ENCODE measurements at regions not wholly inside any gene's neighbourhood (a gene's known extent, or its start where the extent isn't known, plus 50 kb on each side); places are given as distances from the start of the nearest gene placed in this dataset.

DNA sequence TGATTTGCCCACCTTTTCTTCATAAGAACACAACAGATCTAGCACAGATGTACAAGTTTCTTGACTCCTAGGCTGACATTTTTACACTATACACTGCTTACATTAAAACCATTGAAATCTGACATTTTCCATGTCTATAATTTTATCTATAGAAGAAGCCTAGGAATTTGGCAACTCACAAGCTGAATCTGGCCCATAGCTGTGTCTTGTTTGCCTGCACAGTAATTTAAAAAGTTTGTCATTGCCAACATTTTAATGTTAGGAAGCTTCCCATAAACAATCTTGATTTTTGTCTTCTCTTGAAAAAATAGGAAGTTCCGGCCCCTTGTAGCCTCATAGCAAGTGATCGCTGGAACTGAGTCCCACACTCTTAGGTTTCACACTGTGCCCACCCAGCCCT, 394.6 kb upstream of the AZI2 start:
- DNase-seq, result no peak

DNA sequence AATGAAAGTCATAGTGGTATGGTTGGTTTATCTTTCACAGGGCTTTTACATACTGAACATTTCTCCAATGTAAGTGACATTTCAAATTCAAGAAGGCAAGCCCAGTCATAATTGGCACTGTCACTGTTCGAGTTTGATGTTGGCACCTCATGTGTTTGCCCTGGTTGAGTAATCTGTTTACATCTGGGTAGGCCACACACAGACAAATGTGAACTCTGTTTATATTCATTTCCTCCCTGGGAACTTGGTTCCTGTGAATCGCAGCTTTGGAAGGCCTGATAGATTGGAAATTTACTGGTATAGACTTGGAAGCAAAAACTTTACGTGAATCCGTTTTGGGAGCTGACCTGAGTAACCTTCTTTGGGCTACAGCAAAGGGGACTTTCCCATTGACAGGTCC, 395.2 kb upstream of the AZI2 start:
- DNase-seq, result no peak

DNA sequence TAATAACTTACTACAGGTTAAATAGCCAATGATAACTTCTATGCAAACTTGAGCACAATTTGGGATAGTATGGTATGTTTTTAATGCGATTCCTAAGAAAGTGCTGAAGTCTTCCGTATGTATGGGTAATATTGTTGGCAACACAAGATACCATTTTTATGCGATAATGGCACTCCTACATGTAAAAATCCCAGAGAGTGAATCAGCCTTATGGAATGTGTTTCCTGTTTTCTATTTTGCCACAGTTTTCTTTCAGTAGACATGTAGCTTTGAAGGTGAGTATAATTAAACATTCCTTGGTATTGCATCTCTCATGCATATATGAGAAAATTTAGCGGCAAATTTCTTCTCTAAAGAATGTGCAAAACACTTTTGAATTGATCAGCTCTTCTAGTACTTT, 396.8 kb upstream of the AZI2 start:
- no peak for DNase-seq

DNA sequence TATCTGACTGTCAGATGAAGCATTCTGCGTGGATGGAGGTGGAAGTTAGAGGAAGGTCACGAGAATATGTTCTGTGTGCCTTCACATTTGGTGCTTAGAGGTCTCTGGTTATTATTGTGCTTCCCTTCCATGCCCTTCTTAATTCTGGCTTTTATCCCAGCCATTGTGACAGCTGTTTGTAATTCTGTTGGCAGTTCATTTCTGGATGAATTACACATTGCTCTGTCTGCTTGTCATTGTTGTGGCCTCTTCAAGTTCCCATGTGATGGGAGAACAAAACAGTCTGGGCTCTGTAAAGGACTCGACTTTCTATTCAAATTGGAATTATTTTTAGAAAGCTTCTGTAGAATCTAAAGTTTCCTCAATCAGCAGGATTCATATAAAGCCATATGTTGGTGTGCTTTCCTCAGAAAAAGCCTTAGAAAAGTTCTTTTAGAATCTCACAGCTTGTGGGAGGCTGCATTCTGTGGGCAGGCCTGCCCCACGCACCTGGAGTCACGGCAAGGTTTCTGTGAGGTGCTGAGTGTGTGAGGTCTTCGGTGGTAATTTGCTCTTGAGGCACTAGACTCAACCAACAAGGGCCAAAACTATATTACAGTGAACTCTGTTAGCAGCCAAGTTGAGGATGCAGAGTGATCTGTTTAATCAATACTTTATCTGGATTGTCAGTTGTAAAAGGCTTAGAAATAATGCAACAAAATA, 397.4 kb upstream of the AZI2 start:
- no peak for DNase-seq

DNA sequence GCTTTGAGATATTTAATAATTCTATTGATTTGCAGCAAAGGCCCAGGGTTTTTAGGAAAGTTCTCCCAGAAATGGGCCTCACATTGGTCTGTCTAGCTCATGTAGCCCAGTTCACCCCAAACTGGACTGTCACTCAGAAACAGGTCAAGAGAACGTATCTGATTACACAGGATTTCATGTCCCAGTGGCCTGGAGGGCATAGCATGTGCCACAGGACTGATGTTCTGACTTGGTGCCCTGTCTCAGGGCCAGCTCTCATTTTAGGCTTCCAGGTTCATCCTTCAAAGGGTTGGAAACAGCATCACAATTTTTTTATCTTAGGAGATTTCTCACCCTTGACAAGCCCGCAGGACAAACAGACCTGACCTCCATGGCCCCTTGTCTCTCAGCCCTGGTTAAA, 398.4 kb upstream of the AZI2 start:
- no peak for DNase-seq

DNA sequence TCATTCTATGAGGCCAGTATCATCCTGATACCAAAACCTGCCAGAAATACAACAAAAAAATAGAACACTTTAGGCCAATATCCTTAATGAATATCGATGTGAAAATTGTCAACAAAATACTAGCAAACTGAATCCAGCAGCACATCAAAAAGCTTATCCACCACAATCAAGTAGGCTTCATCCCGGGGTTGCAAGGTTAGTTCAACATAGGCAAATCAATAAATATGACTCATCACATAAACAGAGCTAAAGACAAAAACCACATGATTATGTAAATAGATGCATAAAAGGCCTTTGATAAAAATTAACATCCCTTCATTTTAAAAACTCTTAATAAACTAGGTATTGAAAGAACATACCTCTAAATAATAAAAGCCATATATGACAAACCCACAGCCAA, 403.2 kb upstream of the AZI2 start:
- DNase-seq, result no peak

DNA sequence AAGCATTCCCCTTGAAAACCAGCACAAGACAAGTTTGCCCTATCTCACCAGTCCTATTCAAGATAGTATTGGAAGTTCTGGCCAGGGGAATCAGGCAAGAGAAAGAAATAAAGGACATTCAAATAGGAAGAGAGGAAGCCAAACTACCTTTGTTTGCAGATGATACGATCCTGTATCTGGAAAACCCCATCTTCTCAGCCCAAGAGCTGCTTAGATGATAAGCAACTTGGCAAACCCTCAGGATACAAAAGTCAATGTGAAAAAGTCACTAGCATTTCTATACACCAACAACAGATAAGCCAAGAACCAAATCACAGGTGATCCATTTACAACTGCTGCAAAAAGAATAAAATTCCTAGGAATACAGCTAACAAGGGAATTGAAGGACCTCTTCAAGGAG, 403.7 kb upstream of the AZI2 start:
- no peak for DNase-seq

DNA sequence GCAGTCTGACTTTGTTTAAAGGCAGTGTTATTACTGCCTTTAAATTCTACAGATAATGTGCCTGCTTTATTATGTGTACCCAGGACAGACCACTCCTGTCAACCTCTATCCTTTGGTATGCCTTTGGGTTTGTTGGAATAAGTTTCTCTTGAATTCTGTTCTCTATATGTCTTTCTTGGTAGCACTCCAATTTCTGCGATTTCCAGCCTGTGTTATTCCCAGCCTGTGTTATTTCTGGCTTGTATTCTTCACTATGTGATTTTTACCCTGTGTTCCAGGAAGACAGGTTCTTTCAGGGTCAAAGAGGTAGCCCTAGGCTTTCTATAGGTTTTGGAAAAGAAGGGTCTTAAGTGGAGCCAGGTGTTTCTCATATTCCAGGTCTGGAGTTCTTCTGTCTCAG, 407.4 kb upstream of the AZI2 start:
- DNase-seq, result no peak

DNA sequence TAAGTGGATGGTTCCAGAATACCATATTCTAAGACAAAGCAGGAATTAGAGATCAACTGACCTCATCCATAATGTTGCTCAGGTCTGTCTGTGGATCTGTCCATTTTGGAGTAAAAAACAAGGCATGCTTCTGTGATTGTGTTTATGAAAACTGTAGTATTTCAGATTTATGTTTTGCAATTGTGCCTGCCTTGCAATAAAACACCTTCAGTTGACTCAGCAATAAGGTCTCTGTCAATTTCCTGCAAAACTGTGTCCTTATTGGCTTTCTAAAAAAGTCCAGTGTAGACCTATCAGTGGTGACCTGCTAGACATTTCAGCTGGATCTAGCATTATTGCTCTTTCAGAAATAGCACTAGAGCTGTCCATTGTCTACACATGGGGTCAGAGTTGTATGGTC, 409.5 kb upstream of the AZI2 start:
- DNase-seq, result no peak

DNA sequence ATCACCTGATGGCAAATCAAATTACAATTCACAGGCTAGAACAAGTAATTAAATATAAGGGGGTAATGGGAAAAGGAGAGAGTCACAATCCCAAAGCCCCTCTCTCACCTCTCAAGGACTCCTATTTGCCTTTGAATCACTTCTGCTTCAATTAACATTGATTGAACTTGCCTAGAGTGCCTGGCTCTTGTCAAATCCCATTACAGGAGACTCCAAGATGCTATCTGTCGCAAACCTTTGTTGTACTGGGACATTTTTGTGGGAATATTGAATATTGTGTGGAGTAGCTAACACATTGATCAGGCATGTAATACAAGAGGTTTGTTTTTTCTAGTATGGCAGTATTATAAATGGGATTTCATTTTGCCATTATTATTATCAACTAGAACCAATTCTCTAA, 412.8 kb upstream of the AZI2 start:
- DNase-seq, result no peak

DNA sequence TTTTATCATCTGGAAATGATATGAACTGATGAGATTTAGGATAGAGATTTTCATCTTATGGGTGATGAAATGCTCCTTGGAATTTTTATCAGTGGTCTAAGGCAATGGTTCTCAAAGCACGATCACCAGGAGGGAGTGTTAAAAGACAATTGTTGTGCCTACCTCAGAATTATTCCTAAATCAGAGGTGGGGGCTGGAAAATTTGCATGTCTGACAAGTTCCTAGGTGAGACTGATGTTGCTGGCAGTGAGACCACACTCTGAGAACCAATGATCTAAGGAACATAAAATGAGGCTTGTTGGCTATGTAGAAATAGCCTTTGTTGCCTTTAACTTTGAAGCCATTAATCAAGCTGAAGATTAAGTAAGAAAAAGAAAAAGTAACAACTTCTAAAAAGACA, 416.6 kb upstream of the AZI2 start:
- no peak for DNase-seq

DNA sequence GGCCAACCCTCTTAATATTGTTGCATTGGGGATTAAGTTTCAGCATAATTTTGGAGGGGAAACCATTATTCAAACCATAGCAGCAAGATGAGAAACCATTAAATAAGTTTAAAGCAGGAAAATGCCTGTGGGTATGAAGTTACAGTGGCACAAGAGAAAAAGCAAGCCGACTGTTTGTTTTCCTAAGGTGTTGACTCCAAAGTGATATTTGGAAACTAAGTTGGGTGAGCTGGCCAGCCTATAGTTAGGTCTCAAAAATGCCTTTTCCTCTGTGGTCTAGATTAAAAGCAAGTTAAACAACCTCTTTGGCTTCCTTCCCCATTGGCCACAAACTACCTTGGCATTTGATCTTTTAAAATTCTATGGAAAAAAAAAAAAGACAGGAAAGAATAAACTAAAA, 419.8 kb upstream of the AZI2 start:
- no peak for DNase-seq

DNA sequence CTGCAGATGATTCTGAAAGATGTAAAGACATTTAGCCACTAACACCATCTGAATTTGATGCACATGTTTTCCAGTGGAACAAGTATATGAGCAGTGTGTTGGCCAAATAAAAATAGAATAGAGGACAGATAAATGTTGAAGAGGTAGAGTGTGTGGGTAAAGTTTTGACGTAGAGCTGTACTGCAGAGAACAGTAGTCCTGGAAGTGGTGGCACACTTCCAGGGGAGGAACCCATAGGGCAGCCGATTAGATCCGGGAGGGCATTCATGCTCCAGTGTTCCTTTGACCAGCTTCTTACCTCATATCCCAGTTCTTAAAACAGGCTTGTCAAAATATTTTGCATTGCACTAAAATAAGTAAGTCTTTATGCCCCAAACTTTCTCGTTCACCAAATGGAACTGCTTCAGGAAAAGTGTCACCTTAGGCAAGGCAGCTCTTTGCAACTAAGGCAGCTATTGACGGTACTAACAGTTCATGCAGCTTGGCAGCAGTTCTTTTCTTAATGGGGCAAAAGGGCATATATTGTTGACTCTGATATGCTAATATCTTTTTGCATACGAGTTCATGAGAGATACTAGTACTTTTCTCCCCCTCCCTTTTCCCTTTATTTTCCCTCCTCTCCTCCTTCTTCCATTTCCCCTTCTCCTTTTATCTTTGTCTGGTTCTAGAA, 429.3 kb upstream of the AZI2 start:
- no peak for DNase-seq

DNA sequence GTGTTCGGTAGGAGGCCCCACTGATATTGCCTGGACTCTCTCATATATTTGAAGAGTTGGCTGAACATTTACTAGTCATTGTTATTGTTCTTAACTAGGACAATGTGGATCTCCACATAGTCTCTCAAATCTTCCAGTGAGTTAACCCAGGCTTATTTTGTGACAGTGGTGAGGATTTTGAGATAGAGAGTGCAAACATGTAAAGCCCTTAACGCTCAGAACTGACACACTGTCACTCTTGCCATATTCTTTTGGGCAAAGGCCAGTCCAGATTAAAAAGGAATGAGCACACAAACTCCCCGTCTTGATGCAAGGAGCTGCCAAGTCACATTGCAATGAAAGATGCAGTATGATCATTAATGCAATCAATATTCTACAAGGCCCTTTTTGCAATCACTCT, 431.9 kb upstream of the AZI2 start:
- no peak for DNase-seq

DNA sequence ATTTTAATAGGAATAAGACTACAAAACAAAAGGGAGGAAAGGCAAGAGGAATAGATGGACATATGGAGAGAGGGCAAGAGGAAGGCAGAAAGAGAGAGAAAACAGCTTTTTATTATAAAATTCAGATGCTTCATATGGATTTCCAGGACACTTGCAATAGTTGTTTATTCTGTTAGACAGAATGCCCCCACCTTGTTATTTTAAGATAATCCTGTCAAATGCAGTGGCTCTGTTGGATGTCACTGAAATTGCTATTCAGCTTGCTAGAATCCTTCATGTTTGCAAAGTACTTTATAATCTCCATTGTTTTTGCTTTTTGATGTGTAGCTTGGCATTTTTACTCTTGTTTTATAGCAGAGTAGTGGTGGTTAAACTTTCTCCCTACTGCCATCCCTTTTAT, 432.4 kb upstream of the AZI2 start:
- DNase-seq, result no peak

DNA sequence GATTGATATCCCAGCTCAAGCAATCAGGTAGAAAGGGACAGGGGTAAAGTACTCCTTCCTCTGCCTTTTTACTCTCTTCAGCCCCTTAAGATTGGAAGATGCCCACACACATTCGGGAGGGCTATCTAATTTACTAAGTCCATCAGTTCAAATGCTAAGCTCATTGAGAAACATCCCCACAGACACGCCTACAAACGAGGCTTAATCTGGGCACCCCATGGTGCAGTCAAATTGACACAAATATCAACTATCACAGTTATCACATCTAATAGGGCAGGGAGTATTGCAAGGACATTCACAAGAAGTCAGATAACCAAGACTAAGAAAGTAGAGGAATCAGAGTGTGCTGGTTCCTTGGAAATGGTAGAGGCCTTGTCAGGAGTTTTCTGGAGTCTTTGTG, 437.8 kb upstream of the AZI2 start:
- no peak for DNase-seq

DNA sequence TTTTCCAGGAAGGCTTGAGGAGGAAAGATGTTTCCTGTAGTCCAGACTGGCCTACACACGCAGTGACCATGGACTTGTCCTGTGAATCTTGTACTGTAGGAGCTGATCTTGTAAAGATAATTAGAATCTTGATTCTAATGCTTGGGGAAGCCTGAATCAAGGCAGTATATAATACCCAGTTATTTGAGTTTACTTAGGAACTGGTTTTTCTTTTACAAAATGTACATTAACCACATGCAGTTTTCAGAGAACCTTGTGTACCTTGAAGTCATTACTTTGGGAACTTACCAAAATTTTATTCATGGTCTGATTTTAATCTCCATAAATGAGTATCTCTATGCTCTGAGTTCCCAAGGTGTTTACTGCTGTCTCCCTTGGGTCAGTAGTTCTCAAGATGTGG, 439.9 kb upstream of the AZI2 start:
- DNase-seq, result no peak

DNA sequence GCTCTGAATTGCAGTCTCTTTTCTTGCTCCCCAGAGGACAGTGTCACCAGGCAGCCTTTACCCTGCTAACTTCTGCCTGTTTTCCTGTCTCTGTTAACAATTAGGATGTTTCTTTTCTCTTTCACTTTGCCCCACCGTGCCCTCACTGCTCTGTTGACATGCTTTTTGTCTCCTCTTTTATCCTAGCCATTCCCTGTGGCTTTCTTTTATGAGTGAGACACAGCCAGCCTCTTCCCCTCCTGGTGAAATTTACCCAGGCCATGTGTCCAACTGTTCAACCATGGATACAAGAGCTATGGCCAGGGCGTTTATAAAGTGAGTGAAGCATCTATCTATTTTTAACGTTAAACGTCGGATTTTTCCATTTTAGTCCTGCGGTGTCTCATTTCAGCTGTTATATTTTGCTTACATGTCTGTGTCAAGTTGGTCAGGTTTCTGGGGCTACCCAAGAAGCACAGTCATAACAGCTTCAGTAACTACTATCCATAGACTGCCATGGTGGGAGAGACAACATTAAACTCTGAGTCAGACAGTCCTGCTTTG, 443.2 kb upstream of the AZI2 start:
- no peak for DNase-seq

DNA sequence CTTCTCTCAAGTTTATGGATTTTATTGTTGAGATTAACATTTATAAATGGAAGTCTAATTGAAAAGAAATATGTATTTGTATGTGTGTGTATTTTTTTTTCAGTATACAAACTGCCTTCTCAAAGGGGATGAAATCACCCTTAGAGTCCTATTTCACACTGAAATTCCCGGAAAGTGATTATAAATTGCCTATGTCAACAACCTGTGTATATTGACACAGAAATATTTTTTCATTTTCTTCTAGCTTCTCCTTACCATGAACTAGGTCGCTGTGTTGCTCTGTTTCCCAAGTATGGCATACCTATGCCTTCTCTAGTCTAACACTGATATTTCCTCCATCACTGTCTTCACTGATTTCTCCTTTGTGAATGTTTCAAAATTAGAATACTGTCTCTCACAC, 444.0 kb upstream of the AZI2 start:
- DNase-seq, result no peak

DNA sequence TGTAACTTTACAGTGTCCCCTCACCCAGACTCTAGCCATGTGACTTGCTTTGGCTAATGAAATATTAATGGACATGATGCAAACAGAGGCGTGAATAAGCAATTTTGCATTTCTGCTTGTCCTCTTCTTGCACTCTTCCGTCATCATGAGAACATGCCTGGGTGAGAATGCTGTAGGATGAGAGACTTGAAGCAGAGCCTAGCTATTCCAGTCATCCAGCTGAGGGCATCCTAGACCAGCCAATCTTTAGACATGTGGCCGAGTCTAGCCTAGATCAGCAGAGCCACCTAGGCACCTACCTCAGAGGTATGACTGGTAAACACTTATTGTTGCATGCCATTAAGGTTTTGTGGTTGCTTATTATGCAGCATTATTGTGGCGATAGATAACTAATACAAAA, 450.5 kb upstream of the AZI2 start:
- DNase-seq, result no peak

DNA sequence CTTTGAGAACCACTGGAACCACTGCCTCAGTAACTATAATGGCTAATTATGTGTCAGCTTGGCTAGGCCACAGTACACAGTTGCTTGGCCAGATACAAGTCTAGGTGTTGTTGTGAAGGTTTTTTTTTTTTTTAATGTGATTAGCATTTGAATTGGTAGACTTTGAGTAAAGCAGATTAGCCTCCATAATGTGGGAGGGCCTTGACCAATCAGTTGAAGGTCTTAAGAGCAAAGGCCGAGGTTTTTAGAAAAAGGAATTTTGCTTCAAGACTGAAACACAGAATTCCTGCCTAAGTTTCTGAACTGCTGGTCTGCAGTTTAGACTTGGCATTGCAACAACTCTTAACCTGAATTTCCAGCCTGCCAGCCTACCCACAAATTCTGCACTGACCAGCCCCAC, 451.6 kb upstream of the AZI2 start:
- no peak for DNase-seq

DNA sequence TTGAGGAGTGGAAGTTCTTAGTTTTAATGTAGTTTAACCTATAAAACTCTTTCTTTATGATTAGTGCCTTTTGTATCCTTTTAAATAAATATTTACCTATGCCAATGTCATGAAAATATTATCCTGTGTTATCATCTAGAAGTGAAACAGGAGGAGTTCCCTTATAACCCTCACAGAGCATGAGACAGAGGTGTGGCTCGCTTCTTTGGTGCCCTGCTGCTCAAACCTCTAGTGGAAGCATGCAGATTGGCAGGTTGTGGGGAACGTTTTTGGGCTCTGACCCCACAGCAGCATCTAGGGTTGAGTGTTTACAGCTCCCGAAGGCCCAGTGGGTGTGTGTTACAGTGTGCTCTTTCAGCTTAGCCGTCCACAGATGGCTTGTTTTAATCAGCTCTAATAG, 459.4 kb upstream of the AZI2 start:
- DNase-seq, result no peak

DNA sequence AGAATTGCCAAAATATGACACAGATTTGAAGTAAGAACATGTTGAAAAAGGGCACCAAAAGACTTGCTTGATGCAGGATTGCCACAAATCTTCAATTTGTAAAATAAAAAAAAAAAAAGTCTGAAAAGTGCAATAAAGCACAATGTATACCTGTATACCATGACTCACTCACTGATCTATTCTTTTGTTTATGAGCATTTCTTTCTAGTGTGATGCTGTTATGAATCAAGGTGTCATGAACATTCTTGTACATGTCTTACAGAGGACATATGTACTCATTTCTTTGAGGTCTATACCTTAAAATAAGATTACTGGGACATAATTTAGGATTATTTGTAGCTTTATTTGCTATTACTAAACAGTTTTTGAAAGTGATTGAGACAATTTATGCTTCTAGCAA, 464.9 kb upstream of the RBMS3 start:
- DNase-seq, result no peak

DNA sequence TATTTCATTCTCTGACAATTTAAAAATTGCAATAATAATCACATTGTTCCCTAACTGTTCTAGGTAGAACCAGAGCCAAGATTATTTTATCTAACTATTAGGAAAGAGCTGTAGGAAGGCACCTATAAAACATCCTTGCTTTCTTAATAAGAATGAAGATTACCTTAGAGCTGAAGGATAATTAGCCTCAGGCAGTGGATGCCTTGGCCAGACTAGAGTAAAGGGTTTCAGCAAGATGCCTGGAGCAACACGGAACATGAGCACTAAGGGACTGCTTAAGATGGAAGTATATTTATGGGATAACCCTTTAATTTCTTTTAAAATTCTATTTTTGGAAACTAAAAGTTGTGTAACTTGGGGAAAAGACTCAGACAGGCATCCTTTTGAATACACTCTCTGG, 456.6 kb upstream of the RBMS3 start:
- no peak for DNase-seq

DNA sequence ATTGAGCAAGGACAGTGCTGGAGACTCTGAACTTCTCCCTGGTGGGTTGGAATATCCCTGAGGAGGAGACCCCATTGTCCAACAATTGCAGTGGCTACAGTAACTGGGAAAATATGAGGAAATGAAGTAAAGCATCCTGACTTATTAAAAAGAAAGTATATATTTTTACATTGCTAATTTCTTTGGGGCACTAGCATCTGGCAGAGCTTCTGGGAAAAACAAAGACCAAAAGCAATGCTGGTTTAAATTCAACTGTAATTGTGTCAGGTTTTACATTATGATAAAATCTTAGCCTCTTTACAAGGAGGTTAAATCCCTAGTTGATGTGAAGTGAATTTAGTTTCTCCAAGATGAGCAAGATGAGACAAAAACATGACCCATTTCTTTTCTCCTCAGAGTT, 454.0 kb upstream of the RBMS3 start:
- DNase-seq, result no peak
